ENCODE measurements at regions not wholly inside any gene's neighbourhood (a gene's known extent, or its start where the extent isn't known, plus 50 kb on each side); places are given as distances from the start of the nearest gene placed in this dataset.

GRCh38 chr17:65349916-65350315 lies 211.5 kb downstream of the AXIN2 start:
- peaks cover 12% of the 10 kb centered on the region for H3K27me3 Mint-ChIP-seq (ENCODE audit: insufficient read depth)
- TF ChIP-seq, protein P1, sequence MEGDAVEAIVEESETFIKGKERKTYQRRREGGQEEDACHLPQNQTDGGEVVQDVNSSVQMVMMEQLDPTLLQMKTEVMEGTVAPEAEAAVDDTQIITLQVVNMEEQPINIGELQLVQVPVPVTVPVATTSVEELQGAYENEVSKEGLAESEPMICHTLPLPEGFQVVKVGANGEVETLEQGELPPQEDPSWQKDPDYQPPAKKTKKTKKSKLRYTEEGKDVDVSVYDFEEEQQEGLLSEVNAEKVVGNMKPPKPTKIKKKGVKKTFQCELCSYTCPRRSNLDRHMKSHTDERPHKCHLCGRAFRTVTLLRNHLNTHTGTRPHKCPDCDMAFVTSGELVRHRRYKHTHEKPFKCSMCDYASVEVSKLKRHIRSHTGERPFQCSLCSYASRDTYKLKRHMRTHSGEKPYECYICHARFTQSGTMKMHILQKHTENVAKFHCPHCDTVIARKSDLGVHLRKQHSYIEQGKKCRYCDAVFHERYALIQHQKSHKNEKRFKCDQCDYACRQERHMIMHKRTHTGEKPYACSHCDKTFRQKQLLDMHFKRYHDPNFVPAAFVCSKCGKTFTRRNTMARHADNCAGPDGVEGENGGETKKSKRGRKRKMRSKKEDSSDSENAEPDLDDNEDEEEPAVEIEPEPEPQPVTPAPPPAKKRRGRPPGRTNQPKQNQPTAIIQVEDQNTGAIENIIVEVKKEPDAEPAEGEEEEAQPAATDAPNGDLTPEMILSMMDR (IDR thresholded peaks at IDR 0.05): no peak
- peaks cover 11% of the 10 kb centered on the region for H3K4me1 Mint-ChIP-seq (ENCODE audit: low read depth)
- H3K9me3 Mint-ChIP-seq: peaks cover 6% of the 10 kb centered on the region
- no peak for DNase-seq
- H3K27ac Mint-ChIP-seq: no peak overlapping the region
- H3K36me3 Mint-ChIP-seq (ENCODE audit: low read depth): peaks cover 5% of the 10 kb centered on the region; the same call in 1 of the 2 replicates
- H3K4me3 Mint-ChIP-seq: no peak overlapping the region

- Mint-ChIP-seq H3K4me3 (no peak overlapping the region), H3K4me1 (ENCODE audit: low read depth) (peaks cover 11% of the 10 kb centered on the region), H3K36me3 (ENCODE audit: low read depth) (peaks cover 5% of the 10 kb centered on the region; the same call in 1 of the 2 replicates), H3K27me3 (ENCODE audit: insufficient read depth) (peaks cover 12% of the 10 kb centered on the region), H3K27ac (no peak overlapping the region), H3K9me3 (peaks cover 6% of the 10 kb centered on the region)
- DNase-seq: no peak
- TF ChIP-seq, protein P1 (IDR thresholded peaks at IDR 0.05): no peak
These were observed 209.0 kb downstream of the RGS9 start for GRCh38 chr17:65346166-65346565.

- H3K4me1 Mint-ChIP-seq (ENCODE audit: low read depth): peaks cover 11% of the 10 kb centered on the region
- H3K4me3 Mint-ChIP-seq: no peak overlapping the region
- no peak overlapping the region for H3K27ac Mint-ChIP-seq
- H3K27me3 Mint-ChIP-seq (ENCODE audit: insufficient read depth): peaks cover 12% of the 10 kb centered on the region
- H3K9me3 Mint-ChIP-seq: peaks cover 6% of the 10 kb centered on the region
- DNase-seq: no peak
- H3K36me3 Mint-ChIP-seq (ENCODE audit: low read depth): peaks cover 5% of the 10 kb centered on the region; the same call in 1 of the 2 replicates
- TF ChIP-seq, protein P1 (IDR thresholded peaks at IDR 0.05): no peak
These were observed 208.3 kb downstream of the RGS9 start for GRCh38 chr17:65345261-65346005.

- TF ChIP-seq, protein P1 (IDR thresholded peaks at IDR 0.05): no peak
- H3K27me3 Mint-ChIP-seq (ENCODE audit: insufficient read depth): peaks cover 4% of the 10 kb centered on the region
- no peaks in the 10 kb centered on the region; the same call in 1 of the 2 replicates for H3K9me3 Mint-ChIP-seq
- no peaks in the 10 kb centered on the region for H3K36me3 Mint-ChIP-seq (ENCODE audit: low read depth)
- no peak for DNase-seq
- no peak overlapping the region for H3K27ac Mint-ChIP-seq
- peaks cover 2% of the 10 kb centered on the region for H3K4me1 Mint-ChIP-seq (ENCODE audit: low read depth)
- no peak overlapping the region for H3K4me3 Mint-ChIP-seq
These were observed 203.2 kb downstream of the RGS9 start for GRCh38 chr17:65340401-65340800.

GRCh38 chr17:65334406-65334805 lies 197.2 kb downstream of the RGS9 start:
- H3K9me3 Mint-ChIP-seq: no peaks in the 10 kb centered on the region; the same call in 1 of the 2 replicates
- no peaks in the 10 kb centered on the region for H3K36me3 Mint-ChIP-seq (ENCODE audit: low read depth)
- H3K4me1 Mint-ChIP-seq (ENCODE audit: low read depth): peaks cover 5% of the 10 kb centered on the region; the same call in 1 of the 2 replicates
- TF ChIP-seq, protein P1 (IDR thresholded peaks at IDR 0.05): no peak
- no peak overlapping the region for H3K4me3 Mint-ChIP-seq
- DNase-seq: no peak
- no peak overlapping the region for H3K27ac Mint-ChIP-seq
- H3K27me3 Mint-ChIP-seq (ENCODE audit: insufficient read depth): peaks cover 13% of the 10 kb centered on the region
